GM19240 (cell line): ENCODE measurements at regions not wholly inside any gene's neighbourhood (a gene's known extent, or its start where the extent isn't known, plus 50 kb on each side); places are given as distances from the start of the nearest gene placed in this dataset.
"Not testable (repeated sequence)": the region's sequence is repeated elsewhere in the genome, so short reads cannot be mapped to it uniquely, and the experiment has no call there.

Experiments used
- DNase-seq: peaks from one replicate; pipeline ENCODE4 v3.0.0; 2011; ENCODE audit warnings: low spot score; ENCODE audit not compliant: insufficient read length

DNA sequence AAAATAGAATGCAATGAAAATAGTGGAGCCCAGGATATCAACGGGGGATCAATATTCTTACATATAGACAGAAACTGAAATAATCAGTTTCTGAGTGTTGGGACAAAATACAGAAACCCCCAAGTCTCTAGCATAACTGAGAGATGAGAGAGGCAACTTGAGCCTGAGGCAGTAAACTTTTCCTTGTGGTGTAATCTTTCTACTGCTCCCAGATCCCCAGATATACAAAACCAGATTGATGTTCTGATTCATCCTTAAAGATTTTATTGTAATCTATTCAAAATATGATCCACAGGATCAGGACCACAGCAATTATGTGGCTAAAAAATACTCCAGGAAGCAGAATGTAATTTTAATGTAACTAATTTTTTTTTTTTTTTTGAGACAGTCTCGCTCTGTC is 2282.6 kb downstream of the ARAP2 start:
- DNase-seq, result no peak

GRCh38 chr4:33966808-33967207 is 2277.5 kb downstream of the ARAP2 start:
- DNase-seq, result no peak

- no peak for DNase-seq
Observed at GRCh38 chr4:33974270-33974669, 2270.0 kb downstream of the ARAP2 start.

GRCh38 chr4:33975995-33976394 is 2268.3 kb downstream of the ARAP2 start:
- DNase-seq, result no peak

DNA sequence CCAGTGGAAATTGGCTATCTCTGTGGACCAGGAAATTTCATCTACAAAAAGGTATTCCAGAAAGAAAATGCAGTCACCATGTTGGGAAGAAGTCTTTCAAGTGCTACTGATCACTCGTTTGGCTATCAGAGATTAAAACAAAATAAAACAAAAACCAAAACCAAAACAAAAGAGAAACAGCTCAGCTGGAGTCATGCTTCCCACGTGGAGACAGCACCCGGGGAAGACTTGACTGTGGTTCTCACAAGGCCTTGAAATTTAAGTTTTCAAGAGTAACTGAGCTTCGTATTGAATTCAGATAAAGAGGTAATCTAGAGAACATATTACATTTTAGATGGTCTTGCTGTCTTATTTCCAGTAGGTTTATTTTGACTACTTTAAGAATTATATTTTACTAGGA is 2264.5 kb downstream of the ARAP2 start:
- not testable (repeated sequence) for DNase-seq

- DNase-seq, result no peak
Observed at GRCh38 chr4:33980361-33980760, 2264.0 kb downstream of the ARAP2 start.

- DNase-seq, result no peak
Observed at GRCh38 chr4:33989820-33990443, 2254.4 kb downstream of the ARAP2 start.

DNA sequence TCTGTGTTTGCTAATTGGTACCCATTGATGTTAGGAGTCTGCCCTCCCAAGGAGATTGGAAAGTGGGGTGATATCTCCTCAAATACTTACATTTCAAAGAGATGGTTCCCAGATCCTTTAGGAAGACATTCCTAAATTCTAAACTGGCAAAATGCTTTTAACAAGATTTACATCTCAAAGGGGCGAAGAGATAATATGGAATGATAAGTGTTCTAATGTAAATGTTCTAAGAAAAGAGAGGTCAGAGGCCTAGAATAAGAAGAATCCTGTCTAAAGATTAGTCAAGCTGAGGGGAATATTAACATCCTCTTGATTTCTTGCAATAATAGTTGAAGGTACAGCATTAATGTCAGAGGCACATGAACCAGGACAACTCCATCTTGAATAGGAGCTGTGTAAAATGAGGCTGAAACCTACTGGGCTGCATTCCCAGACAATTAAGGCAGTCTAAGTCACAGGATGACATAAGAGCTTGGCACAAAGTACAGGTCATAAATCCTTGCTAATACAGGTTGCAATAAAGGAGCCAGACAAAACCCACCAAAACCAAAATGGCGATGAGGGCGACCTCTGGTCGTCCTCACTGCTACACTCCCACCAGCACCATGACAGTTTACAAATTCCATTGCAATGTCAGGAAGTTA is 2248.1 kb downstream of the ARAP2 start:
- no peak for DNase-seq

- no peak for DNase-seq
Observed at GRCh38 chr4:33998291-33998690, 2246.0 kb downstream of the ARAP2 start.

- DNase-seq, result no peak
Observed at GRCh38 chr4:34000356-34000755, 2244.0 kb downstream of the ARAP2 start.

DNA sequence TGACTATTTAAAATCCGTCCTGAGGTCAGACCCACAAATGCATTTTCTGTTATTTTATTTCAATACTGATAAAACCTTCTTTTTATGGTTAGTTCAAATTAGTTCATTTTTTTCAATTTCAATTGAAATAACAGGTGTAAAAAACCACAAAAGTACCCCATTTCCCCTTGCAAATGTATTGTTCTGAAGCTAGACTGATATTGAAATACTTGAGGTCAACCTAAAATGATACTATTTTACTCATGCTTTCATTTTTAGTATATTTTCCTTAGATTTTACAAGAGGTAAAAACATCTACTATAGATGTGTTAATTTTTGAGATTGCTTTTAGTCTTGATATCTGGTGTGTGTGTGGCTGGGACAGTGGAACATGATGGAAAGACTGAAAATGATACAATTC is 2237.8 kb downstream of the ARAP2 start:
- not testable (repeated sequence) for DNase-seq

DNA sequence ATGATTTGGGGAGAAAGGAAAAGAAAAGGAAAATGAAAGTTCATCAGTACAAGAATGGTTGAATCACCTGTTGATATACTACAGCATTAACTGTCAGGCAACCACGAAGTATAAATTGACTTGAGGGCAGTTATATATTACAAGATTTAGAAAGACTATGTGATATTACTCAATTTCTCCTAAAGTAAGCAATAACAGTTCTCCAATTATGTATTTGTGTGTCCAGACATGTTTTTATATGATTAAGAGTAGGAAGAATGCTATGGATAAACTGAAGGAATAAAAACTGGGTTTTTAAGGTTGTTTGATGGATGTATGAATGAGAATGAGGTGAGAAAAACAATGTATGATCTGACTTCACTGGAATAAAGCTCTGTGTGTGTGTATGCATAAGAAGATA is 2234.4 kb downstream of the ARAP2 start:
- DNase-seq, result no peak

DNA sequence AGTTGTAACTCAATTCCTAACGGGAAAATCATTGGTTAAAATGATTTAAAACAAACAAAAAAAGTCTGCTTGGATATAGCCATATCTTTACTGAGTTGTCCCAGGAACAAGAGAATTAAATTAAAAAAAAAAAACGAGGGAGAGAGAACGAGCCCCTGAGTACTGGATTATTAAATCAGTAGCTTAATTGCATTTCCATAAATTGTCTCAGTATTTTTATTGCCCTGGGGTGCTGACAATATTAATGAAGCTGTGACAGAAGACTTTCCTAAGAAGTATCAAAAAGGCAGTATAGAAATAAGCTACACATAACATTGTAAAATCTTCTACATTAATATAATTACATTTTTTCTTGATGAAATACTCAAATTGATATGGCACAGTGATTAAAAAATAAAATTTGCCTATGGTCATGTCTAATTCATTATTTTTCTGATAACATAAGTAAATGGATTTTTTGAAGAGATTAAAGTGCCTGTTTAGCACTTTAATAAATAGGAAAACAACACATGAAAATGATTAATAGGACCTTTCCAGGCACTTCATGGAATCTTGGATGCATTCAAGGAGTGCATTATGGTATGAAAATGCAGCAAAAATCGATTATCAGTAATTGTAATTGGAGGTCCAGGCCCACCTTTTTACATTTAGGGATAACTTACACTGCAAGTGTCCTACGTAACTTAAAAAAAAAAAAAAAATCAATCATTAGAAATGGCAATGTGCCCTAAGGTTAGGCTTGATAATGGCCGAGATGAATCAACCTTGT is 2233.4 kb downstream of the ARAP2 start:
- no peak for DNase-seq

GRCh38 chr4:34035225-34035624 is 2209.1 kb downstream of the ARAP2 start:
- no peak for DNase-seq

DNA sequence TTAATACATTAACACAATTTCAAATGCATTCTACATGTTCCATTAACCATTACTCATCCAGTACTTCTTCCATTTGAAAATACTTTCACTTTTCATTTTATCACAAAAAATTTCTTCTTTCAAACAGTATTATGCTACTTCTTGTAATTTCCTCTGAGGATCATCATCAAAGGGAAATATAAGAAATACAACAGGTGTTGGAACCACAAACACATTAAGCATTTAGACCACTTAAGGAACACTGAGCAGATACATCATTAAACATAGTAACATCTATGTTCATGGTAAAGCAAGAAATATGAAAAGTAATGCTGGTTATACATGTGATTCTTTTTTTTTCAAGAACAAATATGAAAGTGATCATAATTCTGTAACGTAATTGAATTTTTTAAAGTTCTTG is 2207.0 kb downstream of the ARAP2 start:
- DNase-seq, result no peak

GRCh38 chr4:34039766-34040165 is 2204.5 kb downstream of the ARAP2 start:
- DNase-seq, result no peak

GRCh38 chr4:34043131-34043530 is 2201.2 kb downstream of the ARAP2 start:
- DNase-seq, result no peak

DNA sequence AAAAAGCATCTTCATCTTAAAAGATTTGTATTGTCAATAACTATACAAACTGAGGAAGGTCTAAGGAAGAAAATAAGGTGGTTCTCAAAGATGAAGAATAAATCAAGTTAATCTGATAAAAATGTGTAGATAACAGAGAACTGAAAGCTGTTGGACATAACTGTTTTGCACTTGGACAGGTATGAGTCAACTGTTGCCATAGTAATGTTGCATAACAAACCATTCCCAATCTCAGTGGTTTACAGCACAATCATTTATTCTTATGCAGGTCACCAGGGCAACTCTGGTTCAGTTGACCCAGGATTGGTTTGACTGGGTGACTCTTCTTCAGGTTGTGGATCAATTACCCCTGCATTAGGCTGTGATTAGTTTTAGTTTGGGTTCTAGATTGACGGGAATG is 2197.7 kb downstream of the ARAP2 start:
- DNase-seq, result no peak

DNA sequence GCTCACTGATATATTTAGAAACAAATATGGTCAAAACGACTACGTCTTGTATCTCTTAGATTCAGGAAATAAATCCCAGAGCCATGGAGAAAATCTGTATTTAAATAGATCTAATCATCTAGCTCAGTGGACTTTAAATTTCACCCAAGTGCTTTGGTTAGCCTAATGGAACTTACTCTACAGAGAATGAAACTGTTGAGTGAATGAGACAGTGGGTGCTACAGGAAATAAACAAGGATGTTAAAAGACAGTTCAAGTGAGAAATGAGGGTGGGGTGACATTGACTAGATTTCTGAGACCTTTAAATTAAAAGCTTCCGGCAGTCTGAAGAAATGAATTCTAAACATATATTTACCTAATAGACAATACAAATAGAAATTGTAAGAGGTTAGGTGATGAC is 2197.0 kb downstream of the ARAP2 start:
- no peak for DNase-seq

- no peak for DNase-seq
Observed at GRCh38 chr4:34066126-34066525, 2178.2 kb downstream of the ARAP2 start.

DNA sequence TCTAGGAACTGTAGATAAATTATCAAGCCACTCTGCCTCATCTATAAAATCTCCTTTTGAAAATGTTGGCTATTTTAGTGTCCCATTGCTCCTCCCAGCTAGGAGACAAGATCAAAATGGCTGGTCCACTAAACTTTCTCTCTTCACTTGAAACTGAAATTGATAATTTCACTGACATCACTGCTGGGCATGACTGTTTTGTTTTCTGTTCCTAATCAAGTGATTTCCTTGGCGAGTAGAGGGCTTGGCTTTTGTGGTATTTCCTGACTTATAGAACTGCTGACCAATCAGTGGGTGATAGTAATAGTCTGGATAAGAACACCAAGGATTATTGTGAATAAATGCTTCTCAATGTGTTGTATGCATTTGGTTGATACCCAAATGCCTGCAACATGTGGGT is 2152.9 kb downstream of the ARAP2 start:
- DNase-seq, result no peak

DNA sequence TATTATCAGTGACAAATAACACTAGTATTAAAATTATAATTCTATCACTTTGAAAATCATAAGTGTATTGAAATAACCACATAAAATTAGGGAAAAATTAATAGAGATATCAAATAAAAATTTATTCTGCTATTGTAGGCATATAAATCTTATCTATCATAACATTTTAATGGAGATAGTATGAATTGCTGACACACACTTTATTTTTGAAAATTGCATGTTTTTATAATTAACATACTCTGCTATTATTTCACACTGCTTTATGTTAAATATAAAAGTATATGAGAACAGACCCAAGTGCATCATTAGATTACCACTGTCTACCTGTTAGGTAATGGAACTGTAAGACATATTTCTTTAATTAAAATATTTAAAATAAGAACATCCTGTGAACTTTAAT is 2150.2 kb downstream of the ARAP2 start:
- DNase-seq, result no peak

DNA sequence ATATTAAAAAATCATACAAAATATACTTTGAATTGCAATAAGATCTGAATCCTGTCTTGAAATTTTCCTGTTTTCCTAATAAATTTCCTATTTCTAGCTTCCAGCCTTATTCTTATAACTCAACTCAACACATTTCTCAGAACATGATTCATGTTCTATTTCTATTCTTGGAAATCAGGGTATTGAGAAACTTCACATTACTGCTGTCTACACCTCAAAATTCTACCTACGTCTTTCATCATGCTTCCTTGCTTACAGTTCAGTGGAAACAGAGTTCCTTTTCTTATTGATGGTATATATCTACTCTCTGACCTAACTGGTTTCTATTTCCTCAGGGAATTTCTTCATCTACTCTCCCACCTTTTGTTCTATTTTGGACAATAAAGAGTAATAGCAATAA is 2139.0 kb downstream of the ARAP2 start:
- DNase-seq, result no peak
